ENCODE measurements at regions not wholly inside any gene's neighbourhood (a gene's known extent, or its start where the extent isn't known, plus 50 kb on each side); places are given as distances from the start of the nearest gene placed in this dataset.

DNA sequence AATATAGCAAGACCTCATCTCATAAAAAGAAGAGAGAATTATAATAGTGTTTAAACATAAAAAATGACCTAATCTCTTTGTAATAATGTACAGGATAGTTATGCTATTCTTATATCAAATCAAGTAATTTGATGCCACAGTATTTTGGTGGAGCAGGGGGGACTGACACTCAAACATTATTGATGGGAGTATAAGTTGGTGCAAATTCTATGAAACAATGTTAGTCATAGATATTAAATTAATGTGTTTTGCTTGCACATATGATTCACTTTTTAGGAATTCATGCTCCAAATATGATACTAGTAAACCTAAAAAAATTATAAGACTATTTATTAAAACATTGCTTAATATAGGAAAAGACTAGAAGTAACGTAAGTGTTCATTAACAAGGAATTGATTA lies 256.1 kb upstream of the SYT4 start:
- TF ChIP-seq CTCF (IDR thresholded peaks at IDR 0.05) (no peak), POLR2A (IDR thresholded peaks at IDR 0.05) (no peak)
